Coronary artery (tissue), 2 donors: ENCODE measurements at regions not wholly inside any gene's neighbourhood (a gene's known extent, or its start where the extent isn't known, plus 50 kb on each side); places are given as distances from the start of the nearest gene placed in this dataset.

ENCODE experiments used
- DNase-seq: peaks from one replicate; pipeline ENCODE4 v3.0.0-alpha.2; 2017; ENCODE audit warnings: low spot score
- H3K27ac ChIP-seq, 2 donors: fragments of 200-600 bp; sonication (generic); one replicate each; pipeline ENCODE4 v1.5.1; 2016 to 2019
- H3K4me3 ChIP-seq: fragments of 200-600 bp; sonication (generic); 2 replicates; pipeline ENCODE4 v1.5.1; 2016; ENCODE audit warnings: mild to moderate bottlenecking, moderate library complexity
- TF ChIP-seq, protein P1 (sequence below): fragments of 200-600 bp; sonication (generic); IDR thresholded peaks from one replicate; pipeline ENCODE4 v1.5.1; 2019; ENCODE audit warnings: antibody characterized with exemption

- no peak for DNase-seq
- TF ChIP-seq, protein P1, sequence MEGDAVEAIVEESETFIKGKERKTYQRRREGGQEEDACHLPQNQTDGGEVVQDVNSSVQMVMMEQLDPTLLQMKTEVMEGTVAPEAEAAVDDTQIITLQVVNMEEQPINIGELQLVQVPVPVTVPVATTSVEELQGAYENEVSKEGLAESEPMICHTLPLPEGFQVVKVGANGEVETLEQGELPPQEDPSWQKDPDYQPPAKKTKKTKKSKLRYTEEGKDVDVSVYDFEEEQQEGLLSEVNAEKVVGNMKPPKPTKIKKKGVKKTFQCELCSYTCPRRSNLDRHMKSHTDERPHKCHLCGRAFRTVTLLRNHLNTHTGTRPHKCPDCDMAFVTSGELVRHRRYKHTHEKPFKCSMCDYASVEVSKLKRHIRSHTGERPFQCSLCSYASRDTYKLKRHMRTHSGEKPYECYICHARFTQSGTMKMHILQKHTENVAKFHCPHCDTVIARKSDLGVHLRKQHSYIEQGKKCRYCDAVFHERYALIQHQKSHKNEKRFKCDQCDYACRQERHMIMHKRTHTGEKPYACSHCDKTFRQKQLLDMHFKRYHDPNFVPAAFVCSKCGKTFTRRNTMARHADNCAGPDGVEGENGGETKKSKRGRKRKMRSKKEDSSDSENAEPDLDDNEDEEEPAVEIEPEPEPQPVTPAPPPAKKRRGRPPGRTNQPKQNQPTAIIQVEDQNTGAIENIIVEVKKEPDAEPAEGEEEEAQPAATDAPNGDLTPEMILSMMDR, result no peak
- Histone ChIP-seq H3K4me3 (no peak overlapping the region), H3K27ac (no peak overlapping the region)
Measured at GRCh38 chr3:26104851-26105251, 315.0 kb downstream of the OXSM start.

- H3K27ac ChIP-seq, result no peak overlapping the region
- no peak for DNase-seq
- H3K4me3 ChIP-seq, result no peak overlapping the region
- TF ChIP-seq, protein P1, result no peak
Measured at GRCh38 chr3:26105261-26105660, 315.4 kb downstream of the OXSM start.

DNA sequence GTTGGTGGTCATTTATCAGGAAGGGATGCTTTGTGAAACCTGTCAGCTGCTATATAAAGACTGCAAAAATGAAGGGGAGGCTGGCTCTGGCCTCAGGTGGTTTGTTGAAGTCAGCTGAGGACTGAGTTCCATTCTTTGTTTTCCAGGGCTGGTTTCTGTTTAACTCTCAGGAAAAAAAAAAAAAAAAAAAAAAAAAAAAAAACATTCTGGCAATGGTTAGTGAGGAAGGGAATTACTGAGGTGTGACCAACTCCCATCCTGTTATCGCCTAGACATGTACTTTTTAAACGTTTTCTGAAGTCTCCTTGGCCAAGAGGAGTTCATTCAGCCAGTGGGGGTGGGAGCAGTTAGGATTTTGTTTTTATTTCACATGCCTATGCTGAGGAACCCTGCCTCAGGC is 316.3 kb downstream of the OXSM start:
- Histone ChIP-seq H3K4me3 (no peak overlapping the region), H3K27ac (no peak overlapping the region)
- DNase-seq, result no peak
- TF ChIP-seq, protein P1, result no peak

GRCh38 chr3:26108846-26109489 is 319.1 kb downstream of the OXSM start:
- no peak for DNase-seq
- no peak overlapping the region for H3K27ac ChIP-seq

GRCh38 chr3:26114851-26115250 is 325.0 kb downstream of the OXSM start:
- TF ChIP-seq, protein P1, result no peak
- Histone ChIP-seq H3K27ac (no peak overlapping the region), H3K4me3 (no peak overlapping the region)
- no peak for DNase-seq

More at GRCh38 chr3:26108846-26109489, 319.1 kb downstream of the OXSM start:
- TF ChIP-seq, protein P1, result no peak
- no peak overlapping the region for H3K4me3 ChIP-seq

GRCh38 chr3:26118165-26118564 is 328.3 kb downstream of the OXSM start:
- H3K27ac ChIP-seq, result no peak overlapping the region
- no peak for DNase-seq
- no peak overlapping the region for H3K4me3 ChIP-seq
- TF ChIP-seq, protein P1, result no peak

- H3K4me3 ChIP-seq, result no peak overlapping the region
- H3K27ac ChIP-seq, result no peak overlapping the region
- DNase-seq, result no peak
- TF ChIP-seq, protein P1, result no peak
Measured at GRCh38 chr3:26132942-26133341, 343.1 kb downstream of the OXSM start.
